GM12878 (cell line): ENCODE measurements at regions not wholly inside any gene's neighbourhood (a gene's known extent, or its start where the extent isn't known, plus 50 kb on each side); places are given as distances from the start of the nearest gene placed in this dataset.

Source experiments
- ATAC-seq: fragments of 200-7000 bp; cut with Tn5 transposase; 3 replicates; pipeline ENCODE4 v1.9.1; 2020; ENCODE audit warnings: mild to moderate bottlenecking, moderate library complexity
- BruUV-seq: library from RNA; stranded (reverse); fragments of 400-500 nt; replicated peaks from 2 replicates; lab custom pipeline; 2021; lab: Mats Ljungman, UMichigan
- CTCF ChIA-PET: fragments of 300-600 bp; sonication (Branson Sonifier 250); formaldehyde crosslinking; extraction: SDS; loops from one replicate; lab custom pipeline; 2021; ENCODE audit warnings: inconsistent platforms; lab: Yijun Ruan, JAX
- POLR2A ChIA-PET: fragments of 350-600 bp; formaldehyde crosslinking; extraction: SDS; loops from one replicate; lab custom pipeline; 2021; ENCODE audit warnings: inconsistent platforms; lab: Charles Lee
- RAD21 ChIA-PET: fragments of 300-600 bp; sonication (Branson Sonifier 250); formaldehyde crosslinking; loops from one replicate; lab custom pipeline; 2023; ENCODE audit warnings: antibody characterized with exemption; ENCODE audit not compliant: unreplicated experiment; lab: Charles Lee
- SMC1A ChIA-PET: fragments of 300-600 bp; sonication (Branson Sonifier 250); formaldehyde crosslinking; loops from one replicate; lab custom pipeline; 2023; ENCODE audit not compliant: unreplicated experiment, uncharacterized antibody; lab: Charles Lee
- DNase-seq: peaks from one replicate; pipeline ENCODE4 v3.0.0-alpha.2; 2011; ENCODE audit warnings: low read depth, low spot score
- FAIRE-seq: peaks from 3 replicates; lab custom pipeline; 2011; peaks lifted over from hg19 to GRCh38; lab: Jason Lieb, UNC
- H2AFZ ChIP-seq: 2 replicates; pipeline ENCODE4 v1.6.0; 2011; ENCODE audit warnings: low read depth, low read length, control low read depth; ENCODE audit not compliant: control insufficient read depth
- H3K27ac ChIP-seq: 2 replicates; pipeline ENCODE4 v1.5.1; 2011; ENCODE audit warnings: control low read depth; ENCODE audit not compliant: control insufficient read depth, insufficient read depth
- H3K27me3 ChIP-seq, 2 experiments: replicated peaks in 1 of 2; 2 replicates each; pipeline versions ENCODE4 v1.6.0 to v1.6.1; 2011; ENCODE audit warnings: low read length in 1 of 2; ENCODE audit not compliant: control insufficient read depth in 2 of 2, insufficient read depth in 2 of 2
- H3K36me3 ChIP-seq, 2 experiments: 2 replicates each; pipeline ENCODE4 v1.5.1; 2011; ENCODE audit warnings: low read length in 1 of 2; ENCODE audit not compliant: control insufficient read depth in 2 of 2, insufficient read depth in 2 of 2
- H3K4me1 ChIP-seq: 2 replicates; pipeline ENCODE4 v1.6.1; 2011; ENCODE audit warnings: mild to moderate bottlenecking, low read length, moderate library complexity, mixed read lengths; ENCODE audit not compliant: control insufficient read depth, insufficient read depth
- H3K4me2 ChIP-seq: 2 replicates; pipeline ENCODE4 v1.6.0; 2011; ENCODE audit warnings: control low read depth; ENCODE audit not compliant: control insufficient read depth, insufficient read depth
- H3K4me3 ChIP-seq: fragments of 200-600 bp; sonication (generic); 2 replicates; pipeline ENCODE4 v1.5.1; 2016
- H3K79me2 ChIP-seq: 2 replicates; pipeline ENCODE4 v1.6.0; 2011; ENCODE audit warnings: low read length; ENCODE audit not compliant: control insufficient read depth, insufficient read depth
- H3K9ac ChIP-seq: 2 replicates; pipeline ENCODE4 v1.8.0; 2011; ENCODE audit warnings: low read length, control low read depth, mixed read lengths; ENCODE audit not compliant: control insufficient read depth, insufficient read depth
- H3K9me3 ChIP-seq: replicated peaks from 3 replicates; pipeline ENCODE4 v1.5.1; 2011; ENCODE audit warnings: mild to moderate bottlenecking, low read length; ENCODE audit not compliant: control insufficient read depth, insufficient read depth
- H4K20me1 ChIP-seq: 2 replicates; pipeline ENCODE4 v1.6.0; 2011; ENCODE audit not compliant: control insufficient read depth, insufficient read depth
- BRCA1 ChIP-seq: IDR thresholded peaks from 2 replicates; pipeline ENCODE4 v1.6.1; 2011; ENCODE audit warnings: low read depth, low read length, improper control_type of control experiment
- CBFB ChIP-seq: IDR thresholded peaks from 2 replicates; pipeline ENCODE4 v1.6.1; 2016; ENCODE audit warnings: antibody characterized with exemption, low read depth
- CTCF ChIP-seq, 3 experiments: IDR thresholded peaks in 2 of 3; conservative IDR thresholded peaks in 1 of 3; 2 replicates each; pipeline ENCODE4 v1.5.1; 2011; ENCODE audit warnings: low read depth in 3 of 3, low read length in 3 of 3, mild to moderate bottlenecking in 3 of 3, control low read depth in 2 of 3, moderate library complexity in 2 of 3, inconsistent platforms in 1 of 3, mixed read lengths in 1 of 3; ENCODE audit not compliant: control insufficient read depth in 2 of 3, insufficient read depth in 1 of 3; ENCODE audit errors: extremely low read depth in 1 of 3
- DPF2 ChIP-seq: fragments of 450-650 bp; IDR thresholded peaks from 2 replicates; pipeline ENCODE4 v1.6.1; 2017; ENCODE audit warnings: mild to moderate bottlenecking
- GATAD2B ChIP-seq: fragments of 450-650 bp; conservative IDR thresholded peaks from 2 replicates; pipeline ENCODE4 v1.6.1; 2017; ENCODE audit warnings: low read depth, mild to moderate bottlenecking, moderate library complexity
- IKZF1 ChIP-seq: fragments of 450-650 bp; conservative IDR thresholded peaks from 2 replicates; pipeline ENCODE4 v1.6.1; 2017; ENCODE audit warnings: antibody characterized with exemption, mild to moderate bottlenecking
- IRF3 ChIP-seq: fragments of 450-650 bp; IDR thresholded peaks from 2 replicates; pipeline ENCODE4 v1.6.1; 2014; ENCODE audit warnings: mild to moderate bottlenecking
- IRF5 ChIP-seq: fragments of 450-650 bp; IDR thresholded peaks from 2 replicates; pipeline ENCODE4 v1.6.1; 2017; ENCODE audit warnings: borderline replicate concordance
- KLF5 ChIP-seq: fragments of 450-650 bp; IDR thresholded peaks from 2 replicates; pipeline ENCODE4 v1.6.1; 2014; ENCODE audit warnings: mild to moderate bottlenecking; ENCODE audit not compliant: partially characterized antibody
- MLLT1 ChIP-seq: fragments of 450-650 bp; IDR thresholded peaks from 2 replicates; pipeline ENCODE4 v1.6.1; 2016; ENCODE audit warnings: mild to moderate bottlenecking
- PBX3 ChIP-seq: IDR thresholded peaks from 2 replicates; pipeline ENCODE4 v1.6.1; 2011; ENCODE audit warnings: mild to moderate bottlenecking, low read depth, low read length, moderate library complexity; ENCODE audit not compliant: insufficient replicate concordance
- POLR2AphosphoS2 ChIP-seq: IDR thresholded peaks from 2 replicates; pipeline ENCODE4 v1.6.1; 2011; ENCODE audit warnings: low read depth, mild to moderate bottlenecking, low read length, improper control_type of control experiment, moderate library complexity
- RCOR1 ChIP-seq: conservative IDR thresholded peaks from 2 replicates; pipeline ENCODE4 v1.6.1; 2012; ENCODE audit warnings: low read depth, low read length, improper control_type of control experiment
- RELB ChIP-seq: fragments of 450-650 bp; IDR thresholded peaks from 2 replicates; pipeline ENCODE4 v1.6.1; 2017; ENCODE audit warnings: low read depth, mild to moderate bottlenecking, moderate library complexity
- SIX5 ChIP-seq: IDR thresholded peaks from 2 replicates; pipeline ENCODE4 v1.6.1; 2011; ENCODE audit warnings: mild to moderate bottlenecking, low read depth, low read length, moderate library complexity; ENCODE audit not compliant: severe bottlenecking
- ZNF622 ChIP-seq: fragments of 450-650 bp; IDR thresholded peaks from 2 replicates; pipeline ENCODE4 v1.6.1; 2017; ENCODE audit warnings: mild to moderate bottlenecking, inconsistent platforms
- WGBS: methylation state at CpG from one replicate; pipeline ENCODE4 v1.1.6; 2016; ENCODE audit warnings: low lambda C conversion rate; ENCODE audit not compliant: insufficient replicate concordance, insufficient coverage; ENCODE audit errors: missing lambda C conversion rate; 5-methylcytosine and 5-hydroxymethylcytosine counted together
- in situ Hi-C: fragments of 300-500 bp; cut with MboI; formaldehyde crosslinking; loops from 9 replicates; pipeline ENCODE4 v1.14.3; 2018; ENCODE audit warnings: mixed read lengths
- intact Hi-C: fragments of 100-400 bp; cut with micrococcal nuclease; formaldehyde crosslinking; loops from one replicate; pipeline ENCODE4 v1.14.2; 2022; ENCODE audit not compliant: unreplicated experiment

- Histone ChIP-seq H3K9ac (no peak overlapping the region), H3K9me3 (no peaks in the 10 kb centered on the region), H3K36me3 (no peaks in the 10 kb centered on the region), H3K4me2 (no peak overlapping the region), H2AFZ (no peak overlapping the region), H3K27me3 (no peaks in the 10 kb centered on the region), H4K20me1 (no peaks in the 10 kb centered on the region), H3K4me3 (no peak overlapping the region), H3K79me2 (no peaks in the 10 kb centered on the region), H3K4me1 (no peaks in the 10 kb centered on the region), H3K27ac (no peak overlapping the region)
- RAD21 ChIA-PET, result no interaction called here
- 9% methylated on average over 5 of the region's 5 CpGs for WGBS
- CTCF ChIA-PET, result no interaction called here
- FAIRE-seq (no peak), DNase-seq (no peak), ATAC-seq (no peak)
- intact Hi-C loops, result no loop called here
- in situ Hi-C loops, result no loop called here
- no TSS peak for BruUV-seq
- POLR2A ChIA-PET, result no interaction called here
- SMC1A ChIA-PET, result no interaction called here
- TF ChIP-seq SIX5 (no peak), IRF3 (no peak), MLLT1 (no peak), IRF5 (no peak), CBFB (no peak), PBX3 (no peak), DPF2 (no peak), CTCF (IDR thresholded peaks at IDR 0.05 in 2 of 3, conservative IDR thresholded peaks at IDR 0.05 in 1 of 3; ENCODE audit: control insufficient read depth in 2 of 3, extremely low read depth in 1 of 3, insufficient read depth in 1 of 3, low read depth in 3 of 3, low read length in 3 of 3) (no peak), KLF5 (no peak), BRCA1 (no peak), RCOR1 (no peak), GATAD2B (no peak), IKZF1 (no peak), RELB (no peak), POLR2AphosphoS2 (no peak), ZNF622 (no peak)
Measured at GRCh38 chr2:235215248-235215647, 263.4 kb downstream of the SH3BP4 start.
